ENCODE measurements at regions not wholly inside any gene's neighbourhood (a gene's known extent, or its start where the extent isn't known, plus 50 kb on each side); places are given as distances from the start of the nearest gene placed in this dataset.
"Not testable (repeated sequence)": the region's sequence is repeated elsewhere in the genome, so short reads cannot be mapped to it uniquely, and the experiment has no call there.

DNA sequence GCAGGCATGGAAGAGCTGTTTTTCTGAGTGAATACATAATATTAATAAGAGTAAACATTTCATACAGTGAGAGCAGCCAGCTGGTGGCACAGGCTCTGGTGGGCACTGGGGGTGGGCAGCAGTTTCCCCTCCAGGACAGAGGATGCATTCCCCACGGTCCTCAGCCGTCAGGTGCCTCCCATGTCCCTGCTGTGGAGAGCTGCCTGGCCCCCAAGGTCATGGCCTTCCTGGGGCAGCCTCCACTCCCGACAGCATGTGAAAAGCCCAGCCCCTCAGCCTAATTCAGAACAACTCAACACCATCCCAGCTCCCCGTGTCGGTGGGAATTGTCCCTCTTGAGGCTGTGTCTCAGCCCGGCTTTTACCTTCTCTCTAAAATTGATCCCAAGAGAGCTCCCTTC, 147.4 kb downstream of the GALR1 start:
- Histone ChIP-seq H3K9me3 (ENCODE audit: control insufficient read depth, insufficient read depth, low read length) (no peaks in the 10 kb centered on the region), H3K36me3 (ENCODE audit: control insufficient read depth, insufficient read depth, low read length) (no peaks in the 10 kb centered on the region), H3K4me1 (ENCODE audit: control insufficient read depth, insufficient read depth, low read length) (no peaks in the 10 kb centered on the region), H3K4me3 (ENCODE audit: low read length) (no peak overlapping the region), H3K27me3 (ENCODE audit: control insufficient read depth, insufficient read depth, low read length) (no peaks in the 10 kb centered on the region), H3K27ac (ENCODE audit: low read length) (no peak overlapping the region)
- no peak for DNase-seq (ENCODE audit: low read depth, low spot score)
- no CpG with 5 or more reads among the region's 6 CpGs for WGBS (ENCODE audit: insufficient coverage, insufficient read length)

GRCh38 chr18:77397617-77398016, 148.0 kb downstream of the GALR1 start:
- WGBS (ENCODE audit: insufficient coverage, insufficient read length) = no CpG with 5 or more reads among the region's 4 CpGs

GRCh38 chr18:77400561-77400960, 150.9 kb downstream of the GALR1 start:
- H3K27me3 ChIP-seq (ENCODE audit: control insufficient read depth, insufficient read depth, low read length) = no peaks in the 10 kb centered on the region
- H3K36me3 ChIP-seq (ENCODE audit: control insufficient read depth, insufficient read depth, low read length) = no peaks in the 10 kb centered on the region
- WGBS (ENCODE audit: insufficient coverage, insufficient read length) = no CpG with 5 or more reads among the region's 5 CpGs
- no peak overlapping the region for H3K4me3 ChIP-seq (ENCODE audit: low read length)
- DNase-seq (ENCODE audit: low read depth, low spot score) = no peak
- H3K4me1 ChIP-seq (ENCODE audit: control insufficient read depth, insufficient read depth, low read length) = no peaks in the 10 kb centered on the region
- H3K9me3 ChIP-seq (ENCODE audit: control insufficient read depth, insufficient read depth, low read length) = no peaks in the 10 kb centered on the region
- no peak overlapping the region for H3K27ac ChIP-seq (ENCODE audit: low read length)

More at GRCh38 chr18:77397617-77398016, 148.0 kb downstream of the GALR1 start:
- no peak for DNase-seq (ENCODE audit: low read depth, low spot score)
- no peaks in the 10 kb centered on the region for H3K36me3 ChIP-seq (ENCODE audit: control insufficient read depth, insufficient read depth, low read length)
- no peak overlapping the region for H3K27ac ChIP-seq (ENCODE audit: low read length)
- H3K4me3 ChIP-seq (ENCODE audit: low read length) = no peak overlapping the region
- H3K9me3 ChIP-seq (ENCODE audit: control insufficient read depth, insufficient read depth, low read length) = no peaks in the 10 kb centered on the region
- H3K4me1 ChIP-seq (ENCODE audit: control insufficient read depth, insufficient read depth, low read length) = no peaks in the 10 kb centered on the region
- no peaks in the 10 kb centered on the region for H3K27me3 ChIP-seq (ENCODE audit: control insufficient read depth, insufficient read depth, low read length)

DNA sequence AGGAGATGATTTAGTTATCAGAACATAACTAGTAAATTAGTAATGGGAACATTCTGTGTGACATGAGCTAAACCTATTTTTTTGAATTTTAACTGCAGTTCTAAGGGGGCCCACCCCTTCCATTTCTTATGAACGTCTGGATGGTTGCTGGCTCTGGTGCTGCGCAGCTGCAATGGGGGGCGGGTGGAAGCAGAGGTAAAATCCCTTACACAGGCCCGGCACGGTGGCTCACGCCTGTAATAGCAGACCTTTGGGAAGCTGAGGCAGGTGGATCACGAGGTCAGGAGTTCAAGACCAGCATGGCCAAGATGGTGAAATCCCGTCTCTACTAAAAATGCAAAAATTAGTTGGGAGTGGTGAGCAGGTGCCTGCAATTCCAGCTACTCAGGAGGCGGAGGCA, 151.5 kb downstream of the GALR1 start:
- WGBS (ENCODE audit: insufficient coverage, insufficient read length) = no CpG with 5 or more reads among the region's 9 CpGs
- no peaks in the 10 kb centered on the region for H3K4me1 ChIP-seq (ENCODE audit: control insufficient read depth, insufficient read depth, low read length)
- H3K4me3 ChIP-seq (ENCODE audit: low read length) = no peak overlapping the region
- no peaks in the 10 kb centered on the region for H3K27me3 ChIP-seq (ENCODE audit: control insufficient read depth, insufficient read depth, low read length)
- no peaks in the 10 kb centered on the region for H3K36me3 ChIP-seq (ENCODE audit: control insufficient read depth, insufficient read depth, low read length)
- H3K9me3 ChIP-seq (ENCODE audit: control insufficient read depth, insufficient read depth, low read length) = no peaks in the 10 kb centered on the region
- H3K27ac ChIP-seq (ENCODE audit: low read length) = no peak overlapping the region
- DNase-seq (ENCODE audit: low read depth, low spot score) = no peak

GRCh38 chr18:77403969-77404535, 154.4 kb downstream of the GALR1 start:
- no peak for DNase-seq (ENCODE audit: low read depth, low spot score)
- no CpG with 5 or more reads among the region's 14 CpGs for WGBS (ENCODE audit: insufficient coverage, insufficient read length)

DNA sequence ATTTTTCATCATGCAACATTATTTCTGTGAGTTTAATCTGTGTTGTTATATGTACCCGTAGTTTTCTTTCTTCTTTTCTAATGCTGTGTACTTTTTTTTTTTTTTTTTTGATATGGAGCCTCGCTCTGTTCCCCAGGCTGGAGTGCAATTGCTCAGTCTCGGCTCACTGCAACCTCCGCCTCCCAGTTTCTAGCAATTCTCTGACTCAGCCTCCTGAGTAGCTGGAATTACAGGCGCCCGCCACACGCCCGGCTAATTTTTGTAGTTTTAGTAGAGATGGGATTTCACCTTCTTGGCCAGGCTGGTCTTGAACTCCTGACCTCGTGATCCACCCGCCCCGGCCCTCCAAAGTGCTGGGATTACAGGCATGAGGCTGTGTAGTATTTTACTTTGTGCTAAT, 155.4 kb downstream of the GALR1 start:
- no CpG with 5 or more reads among the region's 11 CpGs for WGBS (ENCODE audit: insufficient coverage, insufficient read length)
- H3K36me3 ChIP-seq (ENCODE audit: control insufficient read depth, insufficient read depth, low read length) = no peaks in the 10 kb centered on the region
- no peaks in the 10 kb centered on the region for H3K4me1 ChIP-seq (ENCODE audit: control insufficient read depth, insufficient read depth, low read length)
- H3K27ac ChIP-seq (ENCODE audit: low read length) = no peak overlapping the region
- no peaks in the 10 kb centered on the region for H3K9me3 ChIP-seq (ENCODE audit: control insufficient read depth, insufficient read depth, low read length)
- no peak overlapping the region for H3K4me3 ChIP-seq (ENCODE audit: low read length)
- no peaks in the 10 kb centered on the region for H3K27me3 ChIP-seq (ENCODE audit: control insufficient read depth, insufficient read depth, low read length)
- DNase-seq (ENCODE audit: low read depth, low spot score) = no peak

More at GRCh38 chr18:77403969-77404535, 154.4 kb downstream of the GALR1 start:
- Histone ChIP-seq H3K4me3 (ENCODE audit: low read length) (no peak overlapping the region), H3K27me3 (ENCODE audit: control insufficient read depth, insufficient read depth, low read length) (no peaks in the 10 kb centered on the region), H3K9me3 (ENCODE audit: control insufficient read depth, insufficient read depth, low read length) (no peaks in the 10 kb centered on the region), H3K36me3 (ENCODE audit: control insufficient read depth, insufficient read depth, low read length) (no peaks in the 10 kb centered on the region), H3K4me1 (ENCODE audit: control insufficient read depth, insufficient read depth, low read length) (no peaks in the 10 kb centered on the region), H3K27ac (ENCODE audit: low read length) (no peak overlapping the region)

- peak; percentile 9 for DNase-seq (ENCODE audit: low read depth, low spot score)
- Histone ChIP-seq H3K27ac (ENCODE audit: low read length) (no peak overlapping the region), H3K9me3 (ENCODE audit: control insufficient read depth, insufficient read depth, low read length) (no peaks in the 10 kb centered on the region), H3K36me3 (ENCODE audit: control insufficient read depth, insufficient read depth, low read length) (no peaks in the 10 kb centered on the region), H3K4me3 (ENCODE audit: low read length) (no peak overlapping the region), H3K4me1 (ENCODE audit: control insufficient read depth, insufficient read depth, low read length) (no peaks in the 10 kb centered on the region), H3K27me3 (ENCODE audit: control insufficient read depth, insufficient read depth, low read length) (no peaks in the 10 kb centered on the region)
- no CpG with 5 or more reads among the region's 6 CpGs for WGBS (ENCODE audit: insufficient coverage, insufficient read length)
Measured at GRCh38 chr18:77407733-77408132, 158.1 kb downstream of the GALR1 start.

- WGBS (ENCODE audit: insufficient coverage, insufficient read length) = no CpG with 5 or more reads among the region's 28 CpGs
- DNase-seq (ENCODE audit: low read depth, low spot score) = not testable (repeated sequence)
Measured at GRCh38 chr18:77421546-77421945, 171.9 kb downstream of the GALR1 start.

DNA sequence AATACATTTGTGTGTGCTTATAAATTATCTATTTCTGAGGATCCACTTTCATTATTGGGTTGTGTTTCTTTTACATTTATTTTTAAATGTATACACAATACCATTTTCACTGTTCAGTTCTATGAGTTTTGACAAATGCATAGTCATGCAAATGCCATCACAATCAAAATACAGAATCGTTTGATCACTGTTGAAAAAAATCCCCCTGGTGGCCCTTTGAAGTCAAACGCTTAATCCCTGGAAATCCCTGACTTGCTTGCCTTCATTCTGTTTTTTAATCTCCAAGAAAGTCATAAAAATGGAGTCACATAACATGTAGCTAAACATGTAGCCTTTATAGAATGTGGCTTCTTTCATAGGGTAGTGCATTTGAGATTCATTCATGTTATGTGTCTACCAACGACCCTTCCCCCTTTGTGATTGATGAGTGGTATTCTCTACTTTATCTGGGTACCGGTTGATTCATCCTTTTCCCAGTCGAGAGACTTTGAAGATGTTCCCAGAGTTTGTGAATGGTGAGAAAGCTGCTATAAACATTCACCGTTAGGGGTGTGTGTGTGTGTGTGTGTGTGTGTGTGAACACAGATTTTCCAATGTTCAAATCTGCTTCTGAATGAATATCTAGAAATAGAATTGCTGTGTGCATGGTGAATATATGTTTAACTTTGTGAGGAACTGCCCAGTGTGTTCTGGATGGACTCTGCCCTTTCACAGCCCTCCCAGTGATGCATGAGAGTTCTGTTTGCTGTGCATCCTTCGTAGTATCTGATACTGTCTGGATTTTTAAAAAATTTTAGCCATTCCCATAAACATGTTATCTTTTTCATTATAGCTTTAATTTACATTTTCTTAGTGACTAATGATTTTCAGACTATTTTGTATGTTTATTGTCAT, 173.6 kb downstream of the GALR1 start:
- H3K27me3 ChIP-seq (ENCODE audit: control insufficient read depth, insufficient read depth, low read length) = no peaks in the 10 kb centered on the region
- H3K27ac ChIP-seq (ENCODE audit: low read length) = no peak overlapping the region
- WGBS (ENCODE audit: insufficient coverage, insufficient read length) = no CpG with 5 or more reads among the region's 7 CpGs
- DNase-seq (ENCODE audit: low read depth, low spot score) = no peak
- no peaks in the 10 kb centered on the region for H3K36me3 ChIP-seq (ENCODE audit: control insufficient read depth, insufficient read depth, low read length)
- no peak overlapping the region for H3K4me3 ChIP-seq (ENCODE audit: low read length)
- no peaks in the 10 kb centered on the region for H3K9me3 ChIP-seq (ENCODE audit: control insufficient read depth, insufficient read depth, low read length)
- H3K4me1 ChIP-seq (ENCODE audit: control insufficient read depth, insufficient read depth, low read length) = no peaks in the 10 kb centered on the region

More at GRCh38 chr18:77421546-77421945, 171.9 kb downstream of the GALR1 start:
- not testable (repeated sequence) for H3K36me3 ChIP-seq (ENCODE audit: control insufficient read depth, insufficient read depth, low read length); H3K4me1 ChIP-seq (ENCODE audit: control insufficient read depth, insufficient read depth, low read length); H3K27me3 ChIP-seq (ENCODE audit: control insufficient read depth, insufficient read depth, low read length); H3K9me3 ChIP-seq (ENCODE audit: control insufficient read depth, insufficient read depth, low read length); H3K27ac ChIP-seq (ENCODE audit: low read length)
- peak overlapping the region; percentile 14; the same call in 1 of the 2 replicates for H3K4me3 ChIP-seq (ENCODE audit: low read length)

GRCh38 chr18:77433076-77433475, 183.4 kb downstream of the GALR1 start:
- WGBS (ENCODE audit: insufficient coverage, insufficient read length) = no CpG with 5 or more reads among the region's 1 CpG

More at GRCh38 chr18:77433076-77433475, 183.4 kb downstream of the GALR1 start:
- Histone ChIP-seq H3K9me3 (ENCODE audit: control insufficient read depth, insufficient read depth, low read length) (no peaks in the 10 kb centered on the region), H3K4me3 (ENCODE audit: low read length) (no peak overlapping the region), H3K4me1 (ENCODE audit: control insufficient read depth, insufficient read depth, low read length) (no peaks in the 10 kb centered on the region), H3K27ac (ENCODE audit: low read length) (no peak overlapping the region), H3K36me3 (ENCODE audit: control insufficient read depth, insufficient read depth, low read length) (no peaks in the 10 kb centered on the region), H3K27me3 (ENCODE audit: control insufficient read depth, insufficient read depth, low read length) (no peaks in the 10 kb centered on the region)
- DNase-seq (ENCODE audit: low read depth, low spot score) = no peak
